GM12873 (cell line): ENCODE measurements at regions not wholly inside any gene's neighbourhood (a gene's known extent, or its start where the extent isn't known, plus 50 kb on each side); places are given as distances from the start of the nearest gene placed in this dataset.

Experiments
- TF ChIP-seq, protein P1 (sequence below): IDR thresholded peaks from 2 replicates; pipeline ENCODE4 v1.5.1; 2012; ENCODE audit warnings: low read depth, mild to moderate bottlenecking, moderate library complexity, low read length, control low read depth; ENCODE audit not compliant: insufficient read depth; ENCODE audit errors: missing control alignments

GRCh38 chr13:63448692-63449091, 2033.0 kb upstream of the PCDH20 start:
- TF ChIP-seq, protein P1, sequence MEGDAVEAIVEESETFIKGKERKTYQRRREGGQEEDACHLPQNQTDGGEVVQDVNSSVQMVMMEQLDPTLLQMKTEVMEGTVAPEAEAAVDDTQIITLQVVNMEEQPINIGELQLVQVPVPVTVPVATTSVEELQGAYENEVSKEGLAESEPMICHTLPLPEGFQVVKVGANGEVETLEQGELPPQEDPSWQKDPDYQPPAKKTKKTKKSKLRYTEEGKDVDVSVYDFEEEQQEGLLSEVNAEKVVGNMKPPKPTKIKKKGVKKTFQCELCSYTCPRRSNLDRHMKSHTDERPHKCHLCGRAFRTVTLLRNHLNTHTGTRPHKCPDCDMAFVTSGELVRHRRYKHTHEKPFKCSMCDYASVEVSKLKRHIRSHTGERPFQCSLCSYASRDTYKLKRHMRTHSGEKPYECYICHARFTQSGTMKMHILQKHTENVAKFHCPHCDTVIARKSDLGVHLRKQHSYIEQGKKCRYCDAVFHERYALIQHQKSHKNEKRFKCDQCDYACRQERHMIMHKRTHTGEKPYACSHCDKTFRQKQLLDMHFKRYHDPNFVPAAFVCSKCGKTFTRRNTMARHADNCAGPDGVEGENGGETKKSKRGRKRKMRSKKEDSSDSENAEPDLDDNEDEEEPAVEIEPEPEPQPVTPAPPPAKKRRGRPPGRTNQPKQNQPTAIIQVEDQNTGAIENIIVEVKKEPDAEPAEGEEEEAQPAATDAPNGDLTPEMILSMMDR = no peak

- TF ChIP-seq, protein P1 = no peak
These were observed 2030.7 kb upstream of the PCDH20 start for GRCh38 chr13:63446329-63446728.

- TF ChIP-seq, protein P1 = no peak
These were observed 2023.3 kb upstream of the PCDH20 start for GRCh38 chr13:63438951-63439350.

DNA sequence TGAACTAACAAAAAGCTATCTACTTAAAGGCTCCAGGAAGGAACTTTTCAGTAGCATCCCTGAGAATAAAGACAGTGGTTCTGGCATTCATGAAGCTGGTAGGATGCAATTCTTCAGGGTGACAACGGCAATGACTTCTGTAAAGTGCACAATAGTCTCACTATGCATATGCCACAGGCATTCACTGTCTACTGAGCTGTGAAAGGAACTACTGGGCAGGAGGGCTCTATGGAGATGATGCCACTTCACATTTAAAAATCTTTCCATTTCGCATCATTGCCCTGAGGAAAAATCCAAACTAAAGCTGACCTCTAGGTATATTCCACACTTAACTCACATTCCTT, 2020.6 kb upstream of the PCDH20 start:
- TF ChIP-seq, protein P1 = no peak

DNA sequence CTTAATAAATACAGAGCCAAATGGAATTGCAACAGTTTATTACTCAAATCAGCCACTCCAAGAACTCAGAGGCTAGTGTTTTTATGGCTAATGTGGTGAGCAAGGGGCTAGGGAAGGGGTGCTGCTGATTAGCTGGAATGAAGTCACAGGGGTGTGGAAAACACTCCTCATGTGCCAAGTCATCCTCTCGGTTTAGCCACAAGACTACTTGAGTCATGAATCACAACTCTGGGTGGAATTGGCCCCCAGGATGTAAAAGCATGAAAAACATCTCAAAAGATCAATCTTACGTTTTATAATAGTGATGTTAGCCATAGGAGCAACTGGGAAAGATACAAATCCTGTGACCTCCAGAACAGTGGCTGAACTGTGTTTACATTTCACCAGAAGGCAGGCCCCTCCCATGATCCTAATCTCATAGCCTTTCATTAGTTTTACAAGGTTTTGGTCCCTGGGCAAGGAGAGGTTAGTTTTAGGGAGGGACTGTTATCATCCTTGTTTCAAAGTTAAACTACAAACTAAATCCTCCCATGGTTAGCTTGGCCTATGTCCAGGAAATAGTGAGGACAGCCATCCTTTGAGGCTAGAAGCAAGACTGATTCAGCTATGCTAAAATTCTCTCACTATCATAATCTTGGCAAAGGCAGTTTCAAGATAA, 2020.1 kb upstream of the PCDH20 start:
- TF ChIP-seq, protein P1 = no peak

DNA sequence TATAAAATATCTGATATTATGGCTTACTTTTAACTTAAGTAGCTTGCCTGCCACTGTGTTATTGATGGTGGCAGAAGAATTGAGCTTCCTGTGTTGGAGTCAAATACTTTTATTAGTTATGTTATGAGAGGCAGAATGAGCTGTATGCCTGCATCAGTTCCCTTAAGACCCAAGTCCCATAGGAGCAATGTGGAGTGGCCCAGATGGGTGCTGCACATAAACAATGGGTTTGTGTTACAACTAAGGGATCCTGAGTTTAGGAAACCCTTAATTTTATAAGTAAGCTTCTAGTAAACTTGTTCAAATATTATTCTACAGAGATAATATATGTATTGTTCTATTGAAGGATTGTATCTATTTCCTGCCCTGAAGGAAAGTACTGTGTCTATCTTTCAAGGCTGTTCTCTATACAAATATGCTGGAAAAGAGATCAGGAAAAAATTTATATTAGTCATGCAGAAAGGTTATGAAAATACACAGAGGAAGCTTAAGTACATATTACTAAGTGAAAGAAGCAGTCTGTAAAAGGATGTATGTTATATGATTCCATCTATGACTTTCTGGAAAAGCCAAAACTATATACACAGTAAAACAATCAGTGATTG, 2018.0 kb upstream of the PCDH20 start:
- TF ChIP-seq, protein P1 = no peak

- TF ChIP-seq, protein P1 = no peak
These were observed 2011.5 kb upstream of the PCDH20 start for GRCh38 chr13:63427170-63427569.

DNA sequence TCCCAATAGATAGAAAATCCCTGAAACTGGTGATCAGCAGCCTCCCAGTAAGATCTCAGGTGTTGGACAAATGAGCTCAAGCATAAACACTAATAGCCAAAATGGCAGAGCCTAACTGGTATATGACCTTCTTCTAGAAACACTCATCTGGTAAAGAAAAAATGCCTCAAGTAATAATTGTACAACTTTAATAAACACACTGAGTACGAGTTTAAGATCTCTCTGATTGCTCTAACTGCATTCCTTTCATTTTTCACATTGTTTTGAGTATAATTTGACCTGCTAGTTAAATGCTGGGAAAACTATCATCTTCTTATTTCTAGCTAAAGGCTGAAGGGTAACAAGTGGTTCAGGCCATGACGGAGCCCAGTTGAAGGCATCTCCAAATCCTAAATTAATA, 2009.5 kb upstream of the PCDH20 start:
- TF ChIP-seq, protein P1 = no peak
